AG04449 (cell line): ENCODE measurements at regions not wholly inside any gene's neighbourhood (a gene's known extent, or its start where the extent isn't known, plus 50 kb on each side); places are given as distances from the start of the nearest gene placed in this dataset.

ENCODE experiments used
- CTCF ChIA-PET: fragments of 350-600 bp; formaldehyde crosslinking; extraction: SDS; loops from one replicate; lab custom pipeline; 2021; ENCODE audit warnings: antibody characterized with exemption; lab: Yijun Ruan, JAX
- POLR2A ChIA-PET: fragments of 400-600, 350-600 bp; formaldehyde crosslinking; extraction: SDS; loops from one replicate; lab custom pipeline; 2020; ENCODE audit warnings: antibody characterized with exemption, inconsistent platforms; lab: Yijun Ruan, JAX
- DNase-seq: peaks from one replicate; pipeline ENCODE4 v3.0.0-alpha.2; 2010; ENCODE audit warnings: low read depth, low spot score
- H3K4me3 ChIP-seq: 2 replicates; pipeline ENCODE4 v1.5.1; 2011; ENCODE audit warnings: low read depth, mild to moderate bottlenecking, control low read depth, low read length
- CTCF ChIP-seq: IDR thresholded peaks from one replicate; pipeline ENCODE4 v1.5.1; 2011; ENCODE audit warnings: mild to moderate bottlenecking, moderate library complexity, low read length, control low read depth, inconsistent platforms; ENCODE audit not compliant: insufficient read depth; ENCODE audit errors: missing control alignments

- ChIA-PET CTCF (no interaction called here), POLR2A (no interaction called here)
- H3K4me3 ChIP-seq: no peak overlapping the region
- no peak for TF ChIP-seq CTCF
- no peak for DNase-seq
These were observed 60.7 kb upstream of the DCD start for GRCh38 chr12:54708826-54709225.

- CTCF ChIA-PET: no interaction called here
- TF ChIP-seq CTCF: no peak
These were observed 56.0 kb upstream of the DCD start for GRCh38 chr12:54704202-54704601.

GRCh38 chr12:54701940-54702592, 53.9 kb upstream of the DCD start:
- ChIA-PET CTCF (interaction anchor here (0.6 to 2.9 kb wide), 10 partner anchors 9 to 370 kb away, joined by 3 to 16 read pairs (median 4); partner anchors contain the start of gene NEUROD4), POLR2A (no interaction called here)
- peak; percentile 40 for TF ChIP-seq CTCF
- no peak for DNase-seq
- no peak overlapping the region for H3K4me3 ChIP-seq

More at GRCh38 chr12:54704202-54704601, 56.0 kb upstream of the DCD start:
- no peak for DNase-seq
- H3K4me3 ChIP-seq: no peak overlapping the region
- POLR2A ChIA-PET: no interaction called here

DNA sequence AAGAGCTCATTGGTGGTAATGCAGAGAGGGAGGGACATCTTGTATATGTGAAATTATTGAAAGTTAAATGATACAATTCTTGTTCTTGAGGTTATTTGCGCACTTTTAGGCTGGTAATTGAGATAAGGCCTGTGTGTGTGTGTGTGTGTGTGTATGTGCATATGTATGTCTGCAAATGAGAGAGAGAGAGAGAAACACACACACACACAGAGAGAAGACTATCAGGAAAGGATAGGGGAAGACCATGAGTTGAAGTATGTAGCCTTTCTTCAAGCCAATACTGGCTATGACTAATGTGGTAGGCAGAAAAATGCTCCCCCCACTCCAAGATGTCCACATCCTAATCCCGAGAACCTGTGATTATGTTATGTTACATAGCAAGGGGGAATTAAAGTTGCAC, 52.7 kb upstream of the DCD start:
- ChIA-PET POLR2A (no interaction called here), CTCF (interaction anchor here (0.7 to 2.9 kb wide), 6 partner anchors 7 to 371 kb away, joined by 3 to 8 read pairs (median 4); no protein-coding TSS in a partner anchor)
- no peak for TF ChIP-seq CTCF
- no peak for DNase-seq
- H3K4me3 ChIP-seq: no peak overlapping the region

- ChIA-PET CTCF (interaction anchor here (1.4 kb wide), 1 partner anchor 12 kb away, joined by 4 read pairs; no protein-coding TSS in a partner anchor), POLR2A (no interaction called here)
- TF ChIP-seq CTCF: no peak
- no peak overlapping the region for H3K4me3 ChIP-seq
- DNase-seq: no peak
These were observed 52.1 kb upstream of the DCD start for GRCh38 chr12:54700301-54700700.
